ENCODE measurements at regions not wholly inside any gene's neighbourhood (a gene's known extent, or its start where the extent isn't known, plus 50 kb on each side); places are given as distances from the start of the nearest gene placed in this dataset.

DNA sequence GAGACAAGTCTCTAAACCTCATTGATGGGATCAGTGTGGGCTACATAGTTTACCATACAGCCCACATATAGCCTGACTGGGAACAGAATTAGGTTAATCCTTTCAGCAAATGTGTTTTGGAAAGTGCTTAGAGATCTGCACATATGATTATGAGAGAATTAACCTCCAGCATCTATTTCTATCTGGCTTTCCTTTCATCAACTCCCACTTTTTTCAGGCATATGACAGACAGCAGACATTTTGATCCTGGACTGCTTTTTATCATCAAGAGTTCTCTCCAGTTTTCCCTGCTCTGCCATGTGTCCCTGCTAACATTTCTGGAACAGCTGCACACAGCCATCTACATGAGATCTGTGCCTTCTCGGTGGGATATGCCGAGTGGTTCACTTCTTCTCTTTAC is 139.5 kb upstream of the LRP1B start:
- in situ Hi-C loops (cut with MboI; ENCODE audit: low sequenced_read_pairs, unreplicated experiment) = no loop called here

DNA sequence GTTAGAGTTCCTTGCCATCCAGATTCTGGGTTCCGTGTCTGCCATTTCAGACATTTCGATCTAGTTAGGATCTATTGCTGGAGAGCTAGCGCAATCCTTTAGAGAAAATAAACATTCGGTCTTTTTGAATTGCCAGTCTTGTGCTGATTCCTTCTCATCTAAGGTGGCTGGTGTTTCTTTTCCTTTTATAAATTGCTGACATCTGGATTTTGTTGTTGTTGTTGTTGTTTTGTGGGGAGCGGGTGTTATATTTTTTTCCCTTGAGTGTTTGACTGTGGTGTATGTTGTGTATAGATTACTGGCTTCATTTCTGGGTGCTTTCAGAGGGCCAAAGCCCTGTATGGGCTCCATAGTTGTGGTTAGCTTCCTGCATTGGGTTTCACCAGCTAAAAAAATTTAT is 128.5 kb upstream of the LRP1B start:
- in situ Hi-C loops (cut with MboI; ENCODE audit: low sequenced_read_pairs, unreplicated experiment) = no loop called here
- no peak for DNase-seq (ENCODE audit: low spot score)
- TF ChIP-seq, protein P1, sequence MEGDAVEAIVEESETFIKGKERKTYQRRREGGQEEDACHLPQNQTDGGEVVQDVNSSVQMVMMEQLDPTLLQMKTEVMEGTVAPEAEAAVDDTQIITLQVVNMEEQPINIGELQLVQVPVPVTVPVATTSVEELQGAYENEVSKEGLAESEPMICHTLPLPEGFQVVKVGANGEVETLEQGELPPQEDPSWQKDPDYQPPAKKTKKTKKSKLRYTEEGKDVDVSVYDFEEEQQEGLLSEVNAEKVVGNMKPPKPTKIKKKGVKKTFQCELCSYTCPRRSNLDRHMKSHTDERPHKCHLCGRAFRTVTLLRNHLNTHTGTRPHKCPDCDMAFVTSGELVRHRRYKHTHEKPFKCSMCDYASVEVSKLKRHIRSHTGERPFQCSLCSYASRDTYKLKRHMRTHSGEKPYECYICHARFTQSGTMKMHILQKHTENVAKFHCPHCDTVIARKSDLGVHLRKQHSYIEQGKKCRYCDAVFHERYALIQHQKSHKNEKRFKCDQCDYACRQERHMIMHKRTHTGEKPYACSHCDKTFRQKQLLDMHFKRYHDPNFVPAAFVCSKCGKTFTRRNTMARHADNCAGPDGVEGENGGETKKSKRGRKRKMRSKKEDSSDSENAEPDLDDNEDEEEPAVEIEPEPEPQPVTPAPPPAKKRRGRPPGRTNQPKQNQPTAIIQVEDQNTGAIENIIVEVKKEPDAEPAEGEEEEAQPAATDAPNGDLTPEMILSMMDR (IDR thresholded peaks at IDR 0.05; ENCODE audit: borderline replicate concordance, control extremely low read depth, extremely low read depth, insufficient read depth, missing control alignments) = no peak

More for the DNA sequence above, 139.5 kb upstream of the LRP1B start:
- TF ChIP-seq, protein P1 (IDR thresholded peaks at IDR 0.05; ENCODE audit: borderline replicate concordance, control extremely low read depth, extremely low read depth, insufficient read depth, missing control alignments) = no peak
- no peak for DNase-seq (ENCODE audit: low spot score)

DNA sequence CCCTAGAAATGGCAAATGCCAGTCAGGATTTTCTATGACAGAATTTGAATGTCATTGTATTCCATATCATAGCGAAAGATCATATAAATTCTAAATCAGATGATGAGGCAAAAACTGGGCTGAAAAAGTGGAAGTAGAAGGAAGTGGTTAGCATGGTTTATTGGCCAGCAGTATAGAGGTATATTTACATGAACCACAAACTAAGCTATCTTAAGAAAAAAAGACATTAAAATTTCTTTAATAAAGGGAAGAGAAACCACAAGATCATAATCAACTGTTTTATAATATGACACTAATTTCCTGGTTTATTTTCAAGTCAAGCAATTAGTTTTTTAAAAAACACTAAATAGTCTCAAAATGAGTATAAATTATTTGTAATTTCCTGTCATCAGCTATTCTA is 123.2 kb upstream of the LRP1B start:
- TF ChIP-seq, protein P1 (IDR thresholded peaks at IDR 0.05; ENCODE audit: borderline replicate concordance, control extremely low read depth, extremely low read depth, insufficient read depth, missing control alignments) = no peak
- in situ Hi-C loops (cut with MboI; ENCODE audit: low sequenced_read_pairs, unreplicated experiment) = no loop called here

DNA sequence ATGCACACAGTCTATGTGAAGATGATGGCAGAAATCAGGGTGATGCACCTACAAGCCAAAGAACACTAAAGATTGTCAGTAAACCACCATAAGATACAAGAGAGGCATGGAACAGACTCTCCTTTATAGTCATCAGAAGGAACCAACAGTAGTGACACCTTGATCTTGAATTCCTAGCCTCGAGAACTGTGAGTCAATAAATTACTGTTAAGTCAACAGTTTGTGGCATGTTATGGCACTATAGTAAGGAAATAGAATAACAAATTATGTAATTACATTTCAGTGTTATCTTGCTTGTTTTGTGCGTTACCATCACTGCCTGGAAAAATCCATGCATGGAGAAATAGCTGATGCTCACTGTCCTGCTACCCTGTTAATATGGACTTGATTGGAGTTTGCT is 110.2 kb upstream of the LRP1B start:
- in situ Hi-C loops (cut with MboI; ENCODE audit: low sequenced_read_pairs, unreplicated experiment) = no loop called here
- TF ChIP-seq, protein P1 (IDR thresholded peaks at IDR 0.05; ENCODE audit: borderline replicate concordance, control extremely low read depth, extremely low read depth, insufficient read depth, missing control alignments) = no peak
- no peak for DNase-seq (ENCODE audit: low spot score)

More for the DNA sequence above, 123.2 kb upstream of the LRP1B start:
- no peak for DNase-seq (ENCODE audit: low spot score)

DNA sequence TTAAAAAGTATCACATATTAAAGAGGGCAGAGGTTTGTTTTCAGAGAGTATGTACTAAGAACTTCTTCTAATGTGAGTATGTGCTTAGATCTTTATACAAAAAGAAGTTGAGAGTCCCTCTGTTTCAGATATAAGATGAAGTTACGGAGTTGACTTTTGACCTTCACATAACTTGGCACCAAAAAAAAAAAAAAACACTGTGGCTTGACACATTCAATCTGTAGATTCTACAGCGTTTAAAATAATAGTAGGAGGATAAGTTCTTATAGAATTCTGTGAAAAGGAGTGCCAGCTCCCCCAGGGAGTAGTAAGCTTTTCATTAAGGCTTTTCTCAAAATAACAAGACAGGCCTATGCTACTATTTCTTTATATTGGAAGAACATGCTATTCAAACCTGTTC is 105.4 kb upstream of the LRP1B start:
- in situ Hi-C loops (cut with MboI; ENCODE audit: low sequenced_read_pairs, unreplicated experiment) = no loop called here
- TF ChIP-seq, protein P1 (IDR thresholded peaks at IDR 0.05; ENCODE audit: borderline replicate concordance, control extremely low read depth, extremely low read depth, insufficient read depth, missing control alignments) = no peak

DNA sequence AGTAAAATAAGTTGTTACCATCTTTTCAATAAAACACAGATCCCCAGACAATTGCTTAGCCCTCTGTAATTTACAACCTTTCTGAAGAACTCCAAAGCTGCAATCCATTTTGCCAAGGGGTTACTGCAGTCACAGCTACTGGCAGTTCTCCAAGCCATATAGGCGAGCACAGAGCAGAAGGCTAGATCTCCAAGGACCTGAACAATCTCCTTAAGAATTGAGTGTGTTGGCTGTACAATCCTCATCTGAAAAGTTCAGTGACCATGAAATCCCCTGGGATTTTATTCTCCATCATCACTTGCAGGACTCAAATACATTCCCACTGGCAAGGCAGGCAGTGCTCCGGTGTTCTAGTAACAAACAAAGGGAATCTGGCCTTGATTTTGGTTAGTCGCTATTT is 103.9 kb upstream of the LRP1B start:
- TF ChIP-seq, protein P1 (IDR thresholded peaks at IDR 0.05; ENCODE audit: borderline replicate concordance, control extremely low read depth, extremely low read depth, insufficient read depth, missing control alignments) = no peak
- in situ Hi-C loops (cut with MboI; ENCODE audit: low sequenced_read_pairs, unreplicated experiment) = no loop called here
- no peak for DNase-seq (ENCODE audit: low spot score)

More for the DNA sequence above, 105.4 kb upstream of the LRP1B start:
- DNase-seq (ENCODE audit: low spot score) = no peak

DNA sequence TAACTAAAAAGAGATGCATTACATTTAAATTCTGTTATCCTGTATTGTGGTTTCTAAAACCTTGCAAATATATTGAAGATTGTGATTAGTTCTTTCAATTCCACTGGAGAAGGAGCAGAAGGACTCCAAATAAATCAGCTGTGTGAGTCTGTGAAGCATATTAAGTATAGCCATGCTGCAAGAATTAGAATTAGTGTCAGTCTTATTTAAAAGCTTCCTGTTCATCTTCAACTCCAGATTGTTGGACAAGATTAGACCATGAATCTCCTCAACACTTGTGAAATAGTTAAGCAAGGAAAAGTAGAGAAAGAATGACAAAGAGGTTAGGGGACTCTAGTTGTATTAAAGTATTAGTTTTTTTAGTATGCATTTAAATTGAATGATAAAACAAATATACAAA is 92.5 kb upstream of the LRP1B start:
- DNase-seq (ENCODE audit: low spot score) = no peak
- in situ Hi-C loops (cut with MboI; ENCODE audit: low sequenced_read_pairs, unreplicated experiment) = no loop called here
- TF ChIP-seq, protein P1 (IDR thresholded peaks at IDR 0.05; ENCODE audit: borderline replicate concordance, control extremely low read depth, extremely low read depth, insufficient read depth, missing control alignments) = no peak
